GM12878 (cell line): ENCODE measurements at regions not wholly inside any gene's neighbourhood (a gene's known extent, or its start where the extent isn't known, plus 50 kb on each side); places are given as distances from the start of the nearest gene placed in this dataset.

ENCODE experiments used
- ATAC-seq: fragments of 200-7000 bp; cut with Tn5 transposase; 3 replicates; pipeline ENCODE4 v1.9.1; 2020; ENCODE audit warnings: mild to moderate bottlenecking, moderate library complexity
- BruUV-seq: library from RNA; stranded (reverse); fragments of 400-500 nt; replicated peaks from 2 replicates; lab custom pipeline; 2021; lab: Mats Ljungman, UMichigan
- CTCF ChIA-PET: fragments of 300-600 bp; sonication (Branson Sonifier 250); formaldehyde crosslinking; extraction: SDS; loops from one replicate; lab custom pipeline; 2021; ENCODE audit warnings: inconsistent platforms; lab: Yijun Ruan, JAX
- POLR2A ChIA-PET: fragments of 350-600 bp; formaldehyde crosslinking; extraction: SDS; loops from one replicate; lab custom pipeline; 2021; ENCODE audit warnings: inconsistent platforms; lab: Charles Lee
- RAD21 ChIA-PET: fragments of 300-600 bp; sonication (Branson Sonifier 250); formaldehyde crosslinking; loops from one replicate; lab custom pipeline; 2023; ENCODE audit warnings: antibody characterized with exemption; ENCODE audit not compliant: unreplicated experiment; lab: Charles Lee
- SMC1A ChIA-PET: fragments of 300-600 bp; sonication (Branson Sonifier 250); formaldehyde crosslinking; loops from one replicate; lab custom pipeline; 2023; ENCODE audit not compliant: unreplicated experiment, uncharacterized antibody; lab: Charles Lee
- DNase-seq: peaks from one replicate; pipeline ENCODE4 v3.0.0-alpha.2; 2011; ENCODE audit warnings: low read depth, low spot score
- FAIRE-seq: peaks from 3 replicates; lab custom pipeline; 2011; peaks lifted over from hg19 to GRCh38; lab: Jason Lieb, UNC
- H2AFZ ChIP-seq: 2 replicates; pipeline ENCODE4 v1.6.0; 2011; ENCODE audit warnings: low read depth, low read length, control low read depth; ENCODE audit not compliant: control insufficient read depth
- H3K27ac ChIP-seq: 2 replicates; pipeline ENCODE4 v1.5.1; 2011; ENCODE audit warnings: control low read depth; ENCODE audit not compliant: control insufficient read depth, insufficient read depth
- H3K27me3 ChIP-seq, 2 experiments: replicated peaks in 1 of 2; 2 replicates each; pipeline versions ENCODE4 v1.6.0 to v1.6.1; 2011; ENCODE audit warnings: low read length in 1 of 2; ENCODE audit not compliant: control insufficient read depth in 2 of 2, insufficient read depth in 2 of 2
- H3K36me3 ChIP-seq, 2 experiments: 2 replicates each; pipeline ENCODE4 v1.5.1; 2011; ENCODE audit warnings: low read length in 1 of 2; ENCODE audit not compliant: control insufficient read depth in 2 of 2, insufficient read depth in 2 of 2
- H3K4me1 ChIP-seq: 2 replicates; pipeline ENCODE4 v1.6.1; 2011; ENCODE audit warnings: mild to moderate bottlenecking, low read length, moderate library complexity, mixed read lengths; ENCODE audit not compliant: control insufficient read depth, insufficient read depth
- H3K4me2 ChIP-seq: 2 replicates; pipeline ENCODE4 v1.6.0; 2011; ENCODE audit warnings: control low read depth; ENCODE audit not compliant: control insufficient read depth, insufficient read depth
- H3K4me3 ChIP-seq: fragments of 200-600 bp; sonication (generic); 2 replicates; pipeline ENCODE4 v1.5.1; 2016
- H3K79me2 ChIP-seq: 2 replicates; pipeline ENCODE4 v1.6.0; 2011; ENCODE audit warnings: low read length; ENCODE audit not compliant: control insufficient read depth, insufficient read depth
- H3K9ac ChIP-seq: 2 replicates; pipeline ENCODE4 v1.8.0; 2011; ENCODE audit warnings: low read length, control low read depth, mixed read lengths; ENCODE audit not compliant: control insufficient read depth, insufficient read depth
- H3K9me3 ChIP-seq: replicated peaks from 3 replicates; pipeline ENCODE4 v1.5.1; 2011; ENCODE audit warnings: mild to moderate bottlenecking, low read length; ENCODE audit not compliant: control insufficient read depth, insufficient read depth
- H4K20me1 ChIP-seq: 2 replicates; pipeline ENCODE4 v1.6.0; 2011; ENCODE audit not compliant: control insufficient read depth, insufficient read depth
- CBX3 ChIP-seq: fragments of 200-600 bp; sonication (generic); IDR thresholded peaks from 2 replicates; pipeline ENCODE4 v1.6.1; 2016; ENCODE audit warnings: low read depth, borderline replicate concordance
- CHD1 ChIP-seq: IDR thresholded peaks from 2 replicates; pipeline ENCODE4 v1.6.1; 2012; ENCODE audit warnings: low read depth, low read length, improper control_type of control experiment
- DPF2 ChIP-seq: fragments of 450-650 bp; IDR thresholded peaks from 2 replicates; pipeline ENCODE4 v1.6.1; 2017; ENCODE audit warnings: mild to moderate bottlenecking
- FOXM1 ChIP-seq: IDR thresholded peaks from 2 replicates; pipeline ENCODE4 v1.6.1; 2012; ENCODE audit warnings: low read depth, mild to moderate bottlenecking, inconsistent platforms, low read length, moderate library complexity
- JUNB ChIP-seq: IDR thresholded peaks from 2 replicates; pipeline ENCODE4 v1.6.1; 2016; ENCODE audit warnings: antibody characterized with exemption, mild to moderate bottlenecking
- MLLT1 ChIP-seq: fragments of 450-650 bp; IDR thresholded peaks from 2 replicates; pipeline ENCODE4 v1.6.1; 2016; ENCODE audit warnings: mild to moderate bottlenecking
- SRF ChIP-seq, 2 experiments: IDR thresholded peaks; 2 replicates each; pipeline ENCODE4 v1.6.1; 2011; ENCODE audit warnings: low read depth in 2 of 2, low read length in 2 of 2, mild to moderate bottlenecking in 1 of 2, moderate library complexity in 1 of 2
- ZNF24 ChIP-seq: fragments of 450-650 bp; IDR thresholded peaks from 2 replicates; pipeline ENCODE4 v1.6.1; 2017; ENCODE audit warnings: antibody characterized with exemption, mild to moderate bottlenecking
- WGBS: methylation state at CpG from one replicate; pipeline ENCODE4 v1.1.6; 2016; ENCODE audit warnings: low lambda C conversion rate; ENCODE audit not compliant: insufficient replicate concordance, insufficient coverage; ENCODE audit errors: missing lambda C conversion rate; 5-methylcytosine and 5-hydroxymethylcytosine counted together
- in situ Hi-C: fragments of 300-500 bp; cut with MboI; formaldehyde crosslinking; loops from 9 replicates; pipeline ENCODE4 v1.14.3; 2018; ENCODE audit warnings: mixed read lengths
- intact Hi-C: fragments of 100-400 bp; cut with micrococcal nuclease; formaldehyde crosslinking; loops from one replicate; pipeline ENCODE4 v1.14.2; 2022; ENCODE audit not compliant: unreplicated experiment
- TF ChIP-seq, protein P1 (sequence below): fragments of 450-650 bp; formaldehyde crosslinking; IDR thresholded peaks from 2 replicates; pipeline ENCODE4 v1.5.0; 2022; ENCODE audit warnings: mild to moderate bottlenecking, missing genetic modification characterization
- TF ChIP-seq, protein P2 (sequence below): fragments of 450-650 bp; formaldehyde crosslinking; IDR thresholded peaks from 2 replicates; pipeline ENCODE4 v1.4.0; 2022; ENCODE audit warnings: mild to moderate bottlenecking, moderate library complexity
- TF ChIP-seq, protein P3 (sequence below): IDR thresholded peaks from 2 replicates; pipeline ENCODE4 v1.6.1; 2011; ENCODE audit warnings: low read depth, mild to moderate bottlenecking, low read length, moderate library complexity, borderline replicate concordance; ENCODE audit errors: extremely low read depth

DNA sequence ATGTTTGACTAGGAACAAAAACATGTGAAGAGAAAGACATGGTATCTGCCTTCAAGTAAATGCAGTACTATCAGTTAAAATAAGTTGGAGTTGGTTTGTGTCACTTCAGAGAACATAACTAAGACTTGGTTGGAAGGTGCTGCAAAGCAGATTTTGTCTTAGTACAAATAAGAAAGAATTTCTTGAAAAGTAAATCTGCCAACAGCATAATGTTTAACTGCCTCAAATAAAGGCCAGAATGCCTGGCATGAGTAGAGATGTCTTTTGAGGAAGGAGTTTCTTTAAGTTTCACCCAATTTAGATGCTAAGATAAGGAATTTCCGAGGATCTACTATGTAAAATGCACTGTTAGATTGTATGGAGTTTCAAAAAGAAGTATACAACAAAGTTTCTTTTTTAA lies 409.7 kb downstream of the PIK3C3 start (continued):
- TF ChIP-seq, protein P1, sequence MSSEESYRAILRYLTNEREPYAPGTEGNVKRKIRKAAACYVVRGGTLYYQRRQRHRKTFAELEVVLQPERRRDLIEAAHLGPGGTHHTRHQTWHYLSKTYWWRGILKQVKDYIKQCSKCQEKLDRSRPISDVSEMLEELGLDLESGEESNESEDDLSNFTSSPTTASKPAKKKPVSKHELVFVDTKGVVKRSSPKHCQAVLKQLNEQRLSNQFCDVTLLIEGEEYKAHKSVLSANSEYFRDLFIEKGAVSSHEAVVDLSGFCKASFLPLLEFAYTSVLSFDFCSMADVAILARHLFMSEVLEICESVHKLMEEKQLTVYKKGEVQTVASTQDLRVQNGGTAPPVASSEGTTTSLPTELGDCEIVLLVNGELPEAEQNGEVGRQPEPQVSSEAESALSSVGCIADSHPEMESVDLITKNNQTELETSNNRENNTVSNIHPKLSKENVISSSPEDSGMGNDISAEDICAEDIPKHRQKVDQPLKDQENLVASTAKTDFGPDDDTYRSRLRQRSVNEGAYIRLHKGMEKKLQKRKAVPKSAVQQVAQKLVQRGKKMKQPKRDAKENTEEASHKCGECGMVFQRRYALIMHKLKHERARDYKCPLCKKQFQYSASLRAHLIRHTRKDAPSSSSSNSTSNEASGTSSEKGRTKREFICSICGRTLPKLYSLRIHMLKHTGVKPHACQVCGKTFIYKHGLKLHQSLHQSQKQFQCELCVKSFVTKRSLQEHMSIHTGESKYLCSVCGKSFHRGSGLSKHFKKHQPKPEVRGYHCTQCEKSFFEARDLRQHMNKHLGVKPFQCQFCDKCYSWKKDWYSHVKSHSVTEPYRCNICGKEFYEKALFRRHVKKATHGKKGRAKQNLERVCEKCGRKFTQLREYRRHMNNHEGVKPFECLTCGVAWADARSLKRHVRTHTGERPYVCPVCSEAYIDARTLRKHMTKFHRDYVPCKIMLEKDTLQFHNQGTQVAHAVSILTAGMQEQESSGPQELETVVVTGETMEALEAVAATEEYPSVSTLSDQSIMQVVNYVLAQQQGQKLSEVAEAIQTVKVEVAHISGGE (CRISPR knock-in tag), result no peak
- TF ChIP-seq FOXM1 (no peak), CHD1 (no peak), MLLT1 (no peak)

- DNase-seq (no peak), ATAC-seq (no peak), FAIRE-seq (no peak)
- Histone ChIP-seq H3K9ac (no peak overlapping the region), H3K4me3 (no peak overlapping the region), H4K20me1 (no peaks in the 10 kb centered on the region), H3K27ac (no peak overlapping the region), H2AFZ (no peak overlapping the region), H3K36me3 (no peaks in the 10 kb centered on the region), H3K4me2 (no peak overlapping the region), H3K9me3 (no peaks in the 10 kb centered on the region), H3K27me3 (no peaks in the 10 kb centered on the region), H3K4me1 (no peaks in the 10 kb centered on the region), H3K79me2 (no peaks in the 10 kb centered on the region)
- CTCF ChIA-PET, result no interaction called here
- WGBS, result 7% methylated on average over 1 of the region's 1 CpG
- intact Hi-C loops (no loop called here), in situ Hi-C loops (no loop called here)
- POLR2A ChIA-PET, result no interaction called here
- no TSS peak for BruUV-seq
- TF ChIP-seq SRF (IDR thresholded peaks at IDR 0.05; ENCODE audit: low read depth in 2 of 2, low read length in 2 of 2), result no peak
- TF ChIP-seq, protein P2, sequence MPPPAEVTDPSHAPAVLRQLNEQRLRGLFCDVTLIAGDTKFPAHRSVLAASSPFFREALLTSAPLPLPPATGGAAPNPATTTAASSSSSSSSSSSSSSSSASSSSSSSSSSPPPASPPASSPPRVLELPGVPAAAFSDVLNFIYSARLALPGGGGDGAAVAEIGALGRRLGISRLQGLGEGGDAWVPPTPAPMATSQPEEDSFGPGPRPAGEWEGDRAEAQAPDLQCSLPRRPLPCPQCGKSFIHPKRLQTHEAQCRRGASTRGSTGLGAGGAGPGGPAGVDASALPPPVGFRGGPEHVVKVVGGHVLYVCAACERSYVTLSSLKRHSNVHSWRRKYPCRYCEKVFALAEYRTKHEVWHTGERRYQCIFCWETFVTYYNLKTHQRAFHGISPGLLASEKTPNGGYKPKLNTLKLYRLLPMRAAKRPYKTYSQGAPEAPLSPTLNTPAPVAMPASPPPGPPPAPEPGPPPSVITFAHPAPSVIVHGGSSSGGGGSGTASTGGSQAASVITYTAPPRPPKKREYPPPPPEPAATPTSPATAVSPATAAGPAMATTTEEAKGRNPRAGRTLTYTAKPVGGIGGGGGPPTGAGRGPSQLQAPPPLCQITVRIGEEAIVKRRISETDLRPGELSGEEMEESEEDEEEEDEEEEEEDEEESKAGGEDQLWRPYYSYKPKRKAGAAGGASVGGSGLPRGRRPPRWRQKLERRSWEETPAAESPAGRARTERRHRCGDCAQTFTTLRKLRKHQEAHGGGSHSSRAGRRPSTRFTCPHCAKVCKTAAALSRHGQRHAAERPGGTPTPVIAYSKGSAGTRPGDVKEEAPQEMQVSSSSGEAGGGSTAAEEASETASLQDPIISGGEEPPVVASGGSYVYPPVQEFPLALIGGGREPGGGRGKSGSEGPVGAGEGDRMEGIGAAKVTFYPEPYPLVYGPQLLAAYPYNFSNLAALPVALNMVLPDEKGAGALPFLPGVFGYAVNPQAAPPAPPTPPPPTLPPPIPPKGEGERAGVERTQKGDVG, result no peak
- no peak for TF ChIP-seq CBX3
- TF ChIP-seq ZNF24, result no peak
- TF ChIP-seq, protein P3, sequence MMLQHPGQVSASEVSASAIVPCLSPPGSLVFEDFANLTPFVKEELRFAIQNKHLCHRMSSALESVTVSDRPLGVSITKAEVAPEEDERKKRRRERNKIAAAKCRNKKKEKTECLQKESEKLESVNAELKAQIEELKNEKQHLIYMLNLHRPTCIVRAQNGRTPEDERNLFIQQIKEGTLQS, result no peak
- no peak for TF ChIP-seq DPF2
- TF ChIP-seq JUNB, result no peak
- RAD21 ChIA-PET, result no interaction called here
- SMC1A ChIA-PET, result no interaction called here
These were observed 410.6 kb downstream of the PIK3C3 start for GRCh38 chr18:42365591-42365990.
